GM19455 (cell line): ENCODE measurements at regions not wholly inside any gene's neighbourhood (a gene's known extent, or its start where the extent isn't known, plus 50 kb on each side); places are given as distances from the start of the nearest gene placed in this dataset.

ENCODE experiments used
- ATAC-seq: cut with Tn5 transposase; IDR thresholded peaks from one replicate; pipeline ENCODE4 v1.9.1; 2021; ENCODE audit not compliant: unreplicated experiment

DNA sequence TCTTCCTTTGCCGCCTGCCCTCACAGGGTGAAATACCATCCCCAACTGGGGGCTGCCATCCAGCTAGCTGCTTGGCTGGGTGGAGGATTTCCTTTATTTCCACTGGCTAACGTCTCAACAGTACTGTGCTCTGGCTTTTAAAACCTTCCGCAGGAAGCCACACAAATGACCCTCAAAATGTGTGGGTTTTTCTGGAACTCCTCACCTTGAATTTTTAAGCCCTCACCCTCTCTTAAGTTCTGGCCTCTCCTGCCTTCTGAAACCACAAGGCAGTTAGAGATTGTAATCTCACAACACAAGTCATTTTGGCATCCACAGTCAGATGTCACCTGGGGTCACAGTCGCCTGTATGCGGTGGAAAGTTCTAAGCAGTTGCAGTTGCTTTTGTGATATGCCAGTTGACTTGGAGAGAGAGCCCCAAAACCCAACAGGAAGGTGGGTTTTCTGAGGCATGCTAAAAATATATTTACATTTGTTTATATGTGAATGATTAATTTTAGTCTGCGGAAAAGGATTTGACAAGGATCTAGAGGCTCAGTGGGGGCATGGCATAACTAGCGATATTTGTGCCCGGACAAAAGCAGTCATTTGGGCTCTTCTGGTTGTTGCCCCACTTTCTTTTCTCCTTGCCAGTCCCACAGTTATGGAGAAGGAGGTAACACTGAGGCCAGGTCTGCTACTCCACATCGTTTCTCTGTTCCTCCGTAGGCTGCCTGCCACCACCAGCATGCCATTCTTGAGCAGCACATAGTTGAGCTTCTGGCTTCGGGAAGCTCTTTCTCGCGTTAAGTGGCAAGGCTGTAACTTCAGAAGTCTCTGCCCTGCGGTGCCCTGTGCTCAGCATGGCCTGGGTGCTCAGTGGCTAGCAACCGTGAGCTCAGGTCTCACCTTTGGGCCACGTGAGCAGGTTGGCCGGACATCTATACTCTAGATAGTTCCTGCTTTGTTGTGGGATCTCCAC, 335.3 kb downstream of the CD83 start:
- ATAC-seq = no peak

DNA sequence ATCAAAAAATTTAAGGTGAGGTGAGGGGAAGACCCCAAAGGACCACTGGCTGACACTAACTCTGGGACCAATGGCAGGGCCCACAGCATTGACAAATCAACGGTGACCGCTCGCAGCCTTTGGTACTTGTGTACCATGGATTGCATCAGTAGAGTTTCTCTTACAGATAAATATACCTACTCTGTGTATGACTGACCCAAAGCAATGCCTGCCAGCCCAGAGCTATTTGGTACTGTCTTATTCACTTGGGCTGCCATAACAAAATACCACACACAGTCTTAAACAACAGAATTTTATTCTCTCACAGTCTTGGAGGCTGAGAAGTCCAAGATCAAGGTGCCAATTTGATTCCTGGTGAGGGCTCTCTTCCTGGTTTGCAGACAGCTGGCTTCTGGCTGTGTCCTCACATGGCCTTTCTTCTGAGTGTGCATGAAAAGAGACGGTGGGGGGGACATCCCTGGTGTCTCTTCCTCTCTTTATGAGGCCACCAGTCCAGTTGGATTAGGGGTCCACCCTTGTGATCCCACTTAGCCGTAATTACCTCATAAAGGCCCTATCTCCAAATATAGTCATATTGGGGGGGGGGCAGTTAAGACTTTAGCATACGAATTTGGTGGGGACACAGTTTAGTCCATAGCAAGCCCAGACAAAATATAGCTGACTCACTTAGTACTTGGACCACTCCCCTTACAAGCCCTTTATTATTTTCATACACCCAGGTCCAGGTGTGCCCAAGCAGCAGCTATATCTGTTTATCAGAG, 336.3 kb downstream of the CD83 start:
- ATAC-seq = no peak

DNA sequence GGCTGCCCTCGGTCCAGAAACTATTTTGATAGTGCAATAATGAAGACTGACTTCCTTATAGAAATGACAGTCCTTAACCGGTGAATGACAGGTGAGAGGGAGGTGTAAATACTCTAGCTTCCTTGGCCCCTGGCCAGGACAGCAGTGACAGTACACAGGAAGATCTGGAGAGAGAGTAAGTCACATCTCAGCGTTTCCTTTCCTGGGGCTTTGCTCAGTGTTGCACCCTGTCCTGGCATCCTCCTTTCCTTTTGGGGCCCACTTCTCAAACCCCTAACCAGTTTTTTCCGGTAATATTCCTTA, 336.9 kb downstream of the CD83 start:
- no peak for ATAC-seq

DNA sequence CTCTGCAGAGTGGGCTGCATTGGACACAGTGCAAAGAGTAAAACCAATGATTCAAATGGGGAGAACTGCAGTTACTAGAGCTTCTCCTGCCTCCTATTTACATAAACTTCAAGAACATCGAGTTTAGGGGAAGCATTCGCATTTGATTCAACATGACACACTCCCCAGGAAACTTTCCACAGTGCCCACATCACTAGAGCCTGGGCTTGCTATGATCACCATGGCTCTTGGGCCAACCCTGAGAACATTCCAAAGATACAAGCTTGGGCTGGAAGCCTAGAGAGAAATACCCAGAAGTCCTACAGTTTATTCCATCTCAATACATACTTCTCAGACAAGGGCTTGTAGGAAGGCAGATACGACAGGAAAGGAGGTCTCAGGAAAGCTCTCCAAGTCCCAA, 337.9 kb downstream of the CD83 start:
- no peak for ATAC-seq

DNA sequence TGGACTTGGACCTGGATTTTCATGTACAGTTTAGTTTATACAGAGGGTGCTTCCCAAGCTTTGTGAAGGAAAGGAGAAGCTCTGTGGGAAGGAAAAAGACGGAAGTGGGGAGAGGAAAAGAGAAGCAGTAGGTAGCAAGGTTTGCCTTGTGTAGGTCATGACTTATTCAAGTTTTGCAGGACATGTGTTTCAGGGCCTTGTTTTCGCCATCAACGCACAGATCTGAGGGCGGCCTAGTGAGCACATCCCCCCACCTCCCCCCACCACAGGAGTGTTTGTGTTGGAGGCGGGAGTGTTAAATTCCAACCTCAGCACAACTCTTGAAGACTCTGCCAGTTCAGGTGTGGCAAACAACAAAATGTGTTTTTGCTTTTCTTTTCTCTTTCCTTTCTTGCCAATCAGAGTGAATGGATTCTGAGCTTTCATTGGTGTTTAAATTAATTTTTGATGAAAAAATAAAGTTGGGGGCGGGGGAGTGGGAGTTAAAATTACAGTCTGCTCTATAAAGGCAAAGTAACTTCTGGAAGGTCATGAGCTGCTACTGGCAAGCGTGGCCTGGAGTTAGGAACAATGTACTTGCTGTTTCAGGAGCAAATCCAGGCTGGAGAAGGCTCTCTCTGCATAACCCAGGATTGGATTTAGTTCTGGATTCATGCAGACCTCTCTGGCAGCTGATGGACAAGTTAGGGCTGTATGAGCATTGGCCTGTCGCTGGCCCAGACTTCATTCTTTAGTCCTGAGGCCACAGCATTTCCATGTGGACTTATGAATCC, 338.5 kb downstream of the CD83 start:
- no peak for ATAC-seq

DNA sequence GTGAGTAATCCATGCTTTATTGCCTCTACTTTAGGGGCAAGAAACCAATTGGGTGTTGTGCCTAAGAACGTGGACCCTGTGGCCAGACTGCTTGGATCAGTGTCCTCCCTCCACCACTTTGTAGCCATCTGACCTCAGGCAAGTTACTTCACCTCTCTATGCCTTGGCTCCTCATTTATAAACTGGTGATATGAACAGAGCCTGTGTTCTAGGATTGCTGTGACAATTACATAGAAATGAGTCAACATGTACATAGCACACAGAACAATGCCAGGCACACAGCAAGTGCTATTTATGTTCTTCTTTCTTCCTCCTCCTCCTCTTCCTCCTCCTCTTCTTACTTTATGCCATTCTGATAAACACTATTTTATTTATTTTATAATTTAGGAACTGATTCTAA, 339.4 kb downstream of the CD83 start:
- no peak for ATAC-seq

DNA sequence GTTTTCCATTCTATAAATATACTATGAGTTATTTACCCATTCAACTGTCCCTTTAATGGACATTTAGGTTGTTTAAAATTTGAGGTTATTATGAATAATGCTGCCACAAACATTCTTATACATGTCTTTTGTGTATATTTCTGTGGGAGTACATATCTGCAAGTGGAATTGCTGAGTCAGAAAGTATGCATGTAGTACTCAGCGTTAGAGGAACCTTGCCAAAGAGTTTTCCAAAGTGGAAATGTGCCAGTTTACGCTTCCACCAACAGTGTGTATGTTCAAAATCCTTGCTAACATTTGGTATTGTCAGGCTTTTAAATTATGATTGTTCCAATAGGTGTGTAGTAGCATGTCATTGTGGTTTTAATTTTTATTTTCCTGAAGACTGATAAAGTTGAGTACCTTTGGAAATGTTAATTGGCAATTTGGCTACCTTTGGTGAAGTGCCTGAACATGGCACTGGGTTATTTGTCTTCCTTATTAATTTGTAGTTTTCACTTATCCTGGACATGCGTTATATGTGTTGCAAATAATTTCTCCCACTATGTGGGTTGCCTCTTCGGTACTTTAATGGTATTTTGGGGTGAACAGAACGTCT, 341.2 kb downstream of the CD83 start:
- no peak for ATAC-seq

DNA sequence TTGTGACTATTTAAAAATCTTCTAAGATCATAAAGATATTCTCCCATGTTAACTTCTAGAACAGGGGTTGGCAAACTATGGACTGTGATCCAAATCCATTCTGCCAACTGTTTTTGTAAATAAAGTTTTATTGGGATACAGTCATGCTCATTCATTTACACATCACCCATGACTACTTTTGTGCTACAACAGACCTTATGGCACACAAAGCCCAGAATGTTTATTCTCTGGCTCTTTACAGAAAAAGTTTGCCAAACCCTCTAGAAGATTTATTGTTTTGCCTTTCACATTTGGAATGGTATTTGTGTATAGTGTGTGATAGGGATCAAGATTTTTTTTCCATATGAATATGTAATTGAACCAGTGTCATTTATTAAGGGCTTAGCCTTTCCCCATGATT, 341.7 kb downstream of the CD83 start:
- no peak for ATAC-seq

DNA sequence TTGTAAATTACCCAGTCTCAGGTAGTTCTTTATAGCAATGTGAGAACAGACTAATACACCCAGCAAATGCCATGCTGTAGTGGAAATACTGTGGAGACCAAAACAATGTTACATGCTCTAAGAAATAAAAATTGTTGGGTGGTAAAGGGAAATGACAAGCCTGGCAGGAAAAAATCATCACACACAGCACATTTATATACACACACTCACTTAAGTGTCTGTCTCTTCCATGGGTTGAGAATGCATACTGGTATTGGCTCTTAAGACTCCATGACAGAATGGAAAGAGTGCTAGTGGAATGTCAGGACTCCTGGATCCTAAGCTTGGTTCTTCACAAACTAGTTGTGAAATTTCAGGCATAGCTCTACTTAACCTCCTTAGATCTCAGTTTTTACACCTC, 343.0 kb downstream of the CD83 start:
- no peak for ATAC-seq

DNA sequence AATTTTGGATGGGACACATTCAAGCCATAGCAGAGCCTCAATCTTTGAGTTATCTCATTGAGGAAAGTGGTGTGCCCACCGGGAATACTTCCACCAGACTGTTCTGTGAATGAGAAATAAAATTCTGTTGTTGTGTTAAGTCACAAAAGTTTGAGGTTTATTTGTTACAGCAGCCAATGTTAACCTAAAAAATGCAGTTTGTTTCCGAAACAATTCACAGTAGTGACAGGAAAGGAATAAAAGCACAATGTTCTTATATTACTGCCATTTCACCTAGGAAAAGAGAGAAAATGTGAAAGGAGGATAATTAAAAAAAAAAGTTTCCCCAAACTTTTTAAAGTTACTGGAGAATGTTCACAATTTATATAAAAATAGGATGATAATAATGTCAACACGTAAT, 344.6 kb downstream of the CD83 start:
- no peak for ATAC-seq

DNA sequence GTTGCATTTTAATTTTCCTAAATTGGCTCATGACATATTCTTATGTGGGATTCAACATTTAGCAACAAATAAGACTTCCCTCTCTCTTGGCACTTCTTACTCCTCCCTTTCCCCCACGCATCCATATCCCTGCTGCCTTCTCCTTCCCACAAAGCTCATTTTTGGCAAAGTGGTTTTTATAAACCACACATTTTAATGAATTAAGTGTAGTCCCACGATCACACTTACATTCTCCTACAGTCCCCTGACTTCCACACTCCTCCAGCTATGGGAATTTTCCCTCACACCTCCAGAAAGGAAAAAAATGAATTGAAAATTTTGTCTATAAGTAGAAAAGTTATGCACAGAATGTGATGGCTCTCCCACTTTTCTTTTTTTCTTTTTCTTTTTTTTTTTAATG, 345.0 kb downstream of the CD83 start:
- no peak for ATAC-seq

DNA sequence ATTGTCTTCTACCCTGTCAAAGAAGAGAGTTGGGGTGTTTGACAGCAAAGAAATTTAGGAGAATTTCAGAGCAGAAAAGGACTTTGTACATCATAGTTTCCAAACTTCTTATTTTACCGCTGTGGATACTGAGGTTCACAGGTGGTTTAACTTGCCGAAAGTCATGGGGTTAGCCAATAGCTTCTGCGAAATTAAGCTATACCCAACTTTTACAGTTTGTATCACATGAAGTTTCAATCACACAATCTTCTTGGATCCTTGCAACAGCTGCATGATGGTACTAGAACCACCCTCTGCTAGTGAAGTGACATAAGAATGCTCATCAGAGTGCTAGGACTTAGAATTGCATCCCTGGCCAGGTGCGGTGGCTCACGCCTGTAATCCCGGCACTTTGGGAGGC, 345.5 kb downstream of the CD83 start:
- ATAC-seq = no peak

DNA sequence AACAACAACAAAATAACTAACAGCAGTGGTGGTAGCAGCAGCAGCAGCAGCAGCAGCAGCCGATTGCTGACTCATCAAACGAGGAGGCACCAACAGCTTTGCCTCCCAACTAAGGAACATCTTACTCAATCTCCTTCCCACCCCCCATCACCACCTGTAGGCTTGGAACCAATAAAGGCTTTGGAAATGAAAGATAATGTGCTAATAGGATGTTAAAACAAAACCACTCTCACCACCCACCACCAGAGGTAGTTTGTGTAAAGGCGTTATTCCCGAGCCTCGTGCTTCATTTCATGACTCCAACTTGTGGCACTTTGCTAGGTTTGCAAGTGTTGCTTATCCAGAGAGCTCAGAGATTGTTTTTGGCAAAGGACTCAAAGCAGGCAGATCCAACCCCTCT, 346.5 kb downstream of the CD83 start:
- ATAC-seq = no peak

DNA sequence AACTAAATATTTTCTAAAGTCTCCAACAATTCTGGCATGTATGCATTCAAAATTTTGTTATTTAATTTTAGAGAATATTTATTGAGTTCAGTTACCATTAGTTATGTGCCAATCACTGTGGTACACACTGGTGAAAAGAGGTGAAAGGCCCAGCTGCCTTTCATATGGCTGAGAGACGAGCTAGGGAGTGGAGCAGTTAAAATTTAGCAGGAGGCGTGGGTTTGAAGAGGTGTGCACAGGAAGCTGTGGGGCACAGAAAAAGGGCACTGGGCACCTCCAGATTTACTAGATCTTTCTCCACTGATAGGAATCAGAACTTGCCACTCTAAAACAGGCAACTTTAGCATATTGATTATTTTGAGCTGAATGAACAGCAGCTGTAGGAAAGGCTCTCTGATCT, 347.1 kb downstream of the CD83 start:
- ATAC-seq = no peak

DNA sequence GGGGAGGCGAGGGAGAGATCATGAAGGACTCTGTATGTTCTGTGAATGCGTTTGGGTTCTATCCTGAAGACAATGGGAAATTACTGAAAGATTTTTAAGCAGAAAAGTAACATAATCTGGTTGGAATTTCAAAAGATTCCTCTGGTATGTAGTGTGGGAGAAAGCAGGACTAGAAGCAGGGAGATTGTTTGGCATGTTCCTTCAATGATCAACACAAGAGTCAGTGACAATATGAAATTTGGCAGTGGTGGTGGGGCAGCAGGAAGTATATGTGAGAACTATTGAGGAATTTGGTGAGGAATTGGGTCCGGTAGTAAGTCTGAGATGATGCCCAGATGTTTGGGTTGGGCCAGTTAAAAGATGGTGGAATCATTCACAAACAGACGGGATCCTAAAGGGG, 348.7 kb downstream of the CD83 start:
- no peak for ATAC-seq

DNA sequence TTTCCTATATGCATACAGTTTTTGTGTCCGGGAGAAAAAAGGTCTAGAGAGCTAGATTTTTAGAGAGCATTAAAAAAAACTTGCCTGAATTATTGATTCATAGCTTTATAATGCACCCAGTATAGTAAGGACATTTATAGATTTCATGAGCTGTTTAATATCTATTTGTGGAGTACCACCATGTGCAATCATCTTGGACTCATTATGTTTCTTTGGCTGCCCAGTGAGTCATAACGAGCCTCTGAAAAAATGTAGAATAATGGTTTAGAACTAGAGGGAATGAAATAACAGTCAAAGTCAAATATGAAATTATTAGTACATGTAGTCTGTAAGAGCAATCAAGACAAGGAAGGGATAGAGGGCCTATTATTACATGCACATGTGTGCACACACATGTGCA, 350.0 kb downstream of the CD83 start:
- no peak for ATAC-seq

DNA sequence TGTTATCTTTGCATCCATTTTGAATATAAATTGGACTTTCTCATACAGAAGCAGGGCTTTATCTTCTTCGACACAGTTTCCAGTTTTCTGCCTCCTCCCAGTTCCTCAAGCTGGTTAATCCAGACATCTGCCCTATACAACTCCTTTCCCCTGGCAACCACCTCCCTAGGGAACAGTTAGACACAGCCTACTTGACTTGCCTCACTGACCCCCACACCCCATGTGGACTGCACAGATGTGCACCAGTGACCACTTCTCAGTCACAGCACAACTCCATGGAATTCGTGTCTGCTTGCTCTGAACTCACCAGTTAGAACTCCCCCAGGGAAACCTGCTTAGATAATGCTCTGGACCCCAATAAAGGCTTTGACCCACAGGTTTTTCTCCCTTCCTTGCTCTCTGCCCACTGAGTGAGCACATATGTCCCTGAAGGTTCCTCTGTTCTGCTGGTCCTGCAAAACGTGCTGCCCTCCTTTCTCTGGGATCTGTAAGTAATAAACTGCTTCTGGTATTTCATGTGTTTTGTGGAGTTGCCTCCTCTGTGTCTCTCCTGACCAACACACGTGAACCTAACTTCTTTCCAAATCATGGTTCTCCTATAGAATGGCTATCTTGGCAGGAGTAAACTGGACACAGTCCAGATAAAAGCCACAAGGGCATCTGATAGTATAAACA, 351.2 kb downstream of the CD83 start:
- no peak for ATAC-seq

DNA sequence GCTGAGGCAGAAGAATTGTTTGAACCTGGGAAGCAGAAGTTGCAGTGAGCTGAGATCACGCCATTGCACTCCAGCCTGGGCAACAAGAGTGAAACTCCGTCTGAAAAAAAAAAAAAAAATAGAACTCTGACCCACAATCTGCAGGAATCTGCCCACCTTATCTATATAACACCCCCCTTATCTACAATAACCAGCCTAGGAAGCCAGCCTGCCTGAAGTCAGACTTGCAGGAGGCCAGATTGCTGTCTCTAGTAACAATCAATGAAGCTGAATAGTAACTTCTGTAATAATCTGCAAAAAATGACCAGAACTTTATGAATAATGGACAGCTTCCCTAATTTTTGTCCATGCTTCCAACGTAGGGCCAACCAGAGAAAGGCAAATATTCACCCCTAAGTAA, 352.5 kb downstream of the CD83 start:
- ATAC-seq = no peak

DNA sequence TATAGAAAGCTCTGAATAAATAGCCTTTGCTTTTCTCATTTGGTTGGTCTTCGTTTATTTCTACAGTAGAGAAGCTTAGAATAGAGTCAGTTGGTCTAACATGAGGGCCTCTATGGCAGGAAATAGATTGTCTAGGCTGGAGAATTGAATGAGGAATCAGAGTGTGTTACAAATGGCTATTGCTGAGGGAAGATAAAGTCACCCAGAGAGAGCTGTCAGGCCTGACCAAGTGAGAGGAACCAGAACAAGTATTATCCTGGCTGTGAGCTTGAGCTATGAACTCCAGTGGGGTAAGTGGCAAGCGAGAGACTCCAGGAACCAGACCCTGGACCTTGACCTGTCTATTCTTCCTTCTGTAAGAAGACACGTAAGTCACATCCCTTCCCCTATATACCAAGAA, 353.1 kb downstream of the CD83 start:
- no peak for ATAC-seq

DNA sequence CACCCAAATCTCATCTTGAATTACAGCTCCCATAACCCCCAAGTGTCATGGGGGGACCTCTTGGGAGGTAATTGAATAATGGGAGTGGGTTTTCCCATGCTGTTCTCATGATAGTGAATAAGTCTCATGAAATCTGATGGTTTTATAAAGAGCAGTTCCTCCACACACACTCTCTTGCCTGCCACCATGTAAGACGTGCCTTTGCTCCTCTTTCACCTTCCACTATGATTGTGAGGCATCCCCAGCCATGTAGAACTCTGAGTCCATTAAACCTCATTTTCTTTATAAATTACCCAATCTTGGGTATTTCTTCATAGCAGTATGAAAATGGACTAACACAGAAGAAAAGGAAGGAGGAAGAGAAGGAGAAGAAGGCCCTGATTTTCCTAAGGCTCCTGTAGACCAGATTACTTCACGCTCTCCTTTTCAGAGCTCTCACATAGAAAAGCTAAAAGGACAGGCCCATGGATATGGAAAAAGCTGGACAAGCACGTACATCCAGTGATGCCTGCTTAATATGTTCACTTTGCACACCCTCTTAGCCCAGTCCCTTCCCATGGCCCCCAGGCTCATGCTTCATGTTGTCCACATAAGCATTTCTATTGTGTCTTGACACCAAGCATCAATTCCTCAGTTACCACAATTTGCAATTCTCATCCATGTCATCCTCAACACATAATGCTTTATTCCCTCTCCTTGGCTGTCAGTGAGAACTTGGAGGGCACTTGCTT, 354.8 kb downstream of the CD83 start:
- ATAC-seq = no peak
